LHCN-M2 (cell line): ENCODE measurements at regions not wholly inside any gene's neighbourhood (a gene's known extent, or its start where the extent isn't known, plus 50 kb on each side); places are given as distances from the start of the nearest gene placed in this dataset.
"Not testable (repeated sequence)": the region's sequence is repeated elsewhere in the genome, so short reads cannot be mapped to it uniquely, and the experiment has no call there.

Experiments used
- DNase-seq: peaks from one replicate; pipeline ENCODE4 v3.0.0-alpha.2; 2012; ENCODE audit warnings: low read depth

- DNase-seq = no peak
Observed at GRCh38 chr5:116756531-116756930, 181.9 kb upstream of the SEMA6A start.

GRCh38 chr5:116754556-116754955 is 179.9 kb upstream of the SEMA6A start:
- no peak for DNase-seq

- no peak for DNase-seq
Observed at GRCh38 chr5:116751684-116752083, 177.1 kb upstream of the SEMA6A start.

- DNase-seq = no peak
Observed at GRCh38 chr5:116750631-116751580, 176.3 kb upstream of the SEMA6A start.

GRCh38 chr5:116747881-116748280 is 173.3 kb upstream of the SEMA6A start:
- no peak for DNase-seq

- no peak for DNase-seq
Observed at GRCh38 chr5:116746668-116747067, 172.0 kb upstream of the SEMA6A start.

- no peak for DNase-seq
Observed at GRCh38 chr5:116740771-116741170, 166.1 kb upstream of the SEMA6A start.

- DNase-seq = peak; percentile 15
Observed at GRCh38 chr5:116739571-116739970, 164.9 kb upstream of the SEMA6A start.

GRCh38 chr5:116738615-116739261 is 164.1 kb upstream of the SEMA6A start:
- no peak for DNase-seq

GRCh38 chr5:116738239-116738614 is 163.6 kb upstream of the SEMA6A start:
- no peak for DNase-seq

GRCh38 chr5:116736671-116737070 is 162.0 kb upstream of the SEMA6A start:
- no peak for DNase-seq

- DNase-seq = no peak
Observed at GRCh38 chr5:116733991-116734975, 159.7 kb upstream of the SEMA6A start.

- no peak for DNase-seq
Observed at GRCh38 chr5:116732591-116732990, 158.0 kb upstream of the SEMA6A start.

GRCh38 chr5:116731432-116731831 is 156.8 kb upstream of the SEMA6A start:
- no peak for DNase-seq

GRCh38 chr5:116730706-116731105 is 156.1 kb upstream of the SEMA6A start:
- DNase-seq = no peak

- no peak for DNase-seq
Observed at GRCh38 chr5:116730185-116730584, 155.6 kb upstream of the SEMA6A start.

GRCh38 chr5:116727248-116727647 is 152.6 kb upstream of the SEMA6A start:
- no peak for DNase-seq

GRCh38 chr5:116726180-116726579 is 151.6 kb upstream of the SEMA6A start:
- not testable (repeated sequence) for DNase-seq

GRCh38 chr5:116724971-116725370 is 150.3 kb upstream of the SEMA6A start:
- no peak for DNase-seq

GRCh38 chr5:116722651-116723050 is 148.0 kb upstream of the SEMA6A start:
- DNase-seq = no peak

- DNase-seq = no peak
Observed at GRCh38 chr5:116719106-116719505, 144.5 kb upstream of the SEMA6A start.

- DNase-seq = no peak
Observed at GRCh38 chr5:116718317-116718716, 143.7 kb upstream of the SEMA6A start.
